HFFc6 (cell line): ENCODE measurements at regions not wholly inside any gene's neighbourhood (a gene's known extent, or its start where the extent isn't known, plus 50 kb on each side); places are given as distances from the start of the nearest gene placed in this dataset.

Source experiments
- DNase-seq: peaks from one replicate; pipeline ENCODE4 v3.0.0-alpha.2; 2018
- H3K27ac Mint-ChIP-seq: 2 replicates; pipeline ENCODE4 v1.8.0; 2020; ENCODE audit warnings: mild to moderate bottlenecking, mixed read lengths
- H3K27me3 Mint-ChIP-seq: 2 replicates; pipeline ENCODE4 v1.8.0; 2021; ENCODE audit warnings: mild to moderate bottlenecking, moderate library complexity, mixed read lengths; ENCODE audit not compliant: insufficient read depth
- H3K36me3 Mint-ChIP-seq: 2 replicates; pipeline ENCODE4 v1.8.0; 2021; ENCODE audit warnings: low read depth, mixed read lengths
- H3K4me1 Mint-ChIP-seq: 2 replicates; pipeline ENCODE4 v1.8.0; 2020; ENCODE audit warnings: low read depth, mixed read lengths
- H3K4me3 Mint-ChIP-seq: 2 replicates; pipeline ENCODE4 v1.8.0; 2020; ENCODE audit warnings: mild to moderate bottlenecking, moderate library complexity, mixed read lengths
- H3K9me3 Mint-ChIP-seq: 2 replicates; pipeline ENCODE4 v1.8.0; 2020; ENCODE audit warnings: mild to moderate bottlenecking, mixed read lengths
- TF ChIP-seq, protein P1 (sequence below): fragments of 200-600 bp; sonication (generic); IDR thresholded peaks from 2 replicates; pipeline ENCODE4 v1.5.0; 2021; ENCODE audit warnings: antibody characterized with exemption, mild to moderate bottlenecking

DNA sequence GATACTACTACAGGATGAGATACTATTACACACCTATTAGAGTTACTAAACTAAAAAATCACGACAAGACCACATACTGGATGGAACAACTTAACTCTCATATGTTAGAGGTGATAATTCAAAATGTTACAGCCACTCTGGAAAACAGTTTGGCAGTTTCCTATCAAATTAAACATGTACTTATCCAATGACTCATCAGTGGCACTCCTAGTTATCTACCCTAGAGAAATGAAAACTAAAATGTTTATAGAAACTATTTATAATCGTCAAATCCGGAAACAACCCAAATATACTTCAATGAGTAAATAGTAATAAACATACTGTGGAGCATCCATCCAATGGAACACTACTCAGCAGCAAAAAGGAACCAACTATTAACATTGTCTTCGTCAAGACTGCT, 137.0 kb upstream of the RBBP8 start:
- DNase-seq, result no peak
- no peak overlapping the region for H3K27ac Mint-ChIP-seq

DNA sequence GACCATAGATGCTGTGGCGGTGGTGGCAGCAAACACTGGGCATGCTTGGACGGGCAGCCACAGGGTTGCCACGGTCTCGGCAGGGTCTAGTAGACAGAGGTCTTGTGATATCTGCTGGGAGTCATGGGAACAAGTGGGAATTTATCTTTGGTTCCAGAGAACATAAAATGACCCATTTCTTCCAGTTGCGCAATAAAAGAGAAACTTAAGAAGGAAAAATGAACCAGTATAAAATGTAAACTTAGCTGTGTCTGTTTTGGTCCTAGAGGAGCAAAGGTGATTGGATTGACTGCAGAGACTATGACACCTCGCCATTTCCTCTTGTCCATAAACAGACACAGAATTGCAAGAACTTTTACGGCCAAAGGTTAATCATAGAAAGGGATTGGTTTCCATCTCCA, 132.6 kb upstream of the RBBP8 start:
- no peak for DNase-seq
- peaks cover 13% of the 10 kb centered on the region for H3K4me1 Mint-ChIP-seq
- H3K27me3 Mint-ChIP-seq, result peaks cover 17% of the 10 kb centered on the region
- TF ChIP-seq, protein P1, sequence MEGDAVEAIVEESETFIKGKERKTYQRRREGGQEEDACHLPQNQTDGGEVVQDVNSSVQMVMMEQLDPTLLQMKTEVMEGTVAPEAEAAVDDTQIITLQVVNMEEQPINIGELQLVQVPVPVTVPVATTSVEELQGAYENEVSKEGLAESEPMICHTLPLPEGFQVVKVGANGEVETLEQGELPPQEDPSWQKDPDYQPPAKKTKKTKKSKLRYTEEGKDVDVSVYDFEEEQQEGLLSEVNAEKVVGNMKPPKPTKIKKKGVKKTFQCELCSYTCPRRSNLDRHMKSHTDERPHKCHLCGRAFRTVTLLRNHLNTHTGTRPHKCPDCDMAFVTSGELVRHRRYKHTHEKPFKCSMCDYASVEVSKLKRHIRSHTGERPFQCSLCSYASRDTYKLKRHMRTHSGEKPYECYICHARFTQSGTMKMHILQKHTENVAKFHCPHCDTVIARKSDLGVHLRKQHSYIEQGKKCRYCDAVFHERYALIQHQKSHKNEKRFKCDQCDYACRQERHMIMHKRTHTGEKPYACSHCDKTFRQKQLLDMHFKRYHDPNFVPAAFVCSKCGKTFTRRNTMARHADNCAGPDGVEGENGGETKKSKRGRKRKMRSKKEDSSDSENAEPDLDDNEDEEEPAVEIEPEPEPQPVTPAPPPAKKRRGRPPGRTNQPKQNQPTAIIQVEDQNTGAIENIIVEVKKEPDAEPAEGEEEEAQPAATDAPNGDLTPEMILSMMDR, result no peak
- no peaks in the 10 kb centered on the region for H3K9me3 Mint-ChIP-seq
- no peak overlapping the region for H3K4me3 Mint-ChIP-seq
- H3K36me3 Mint-ChIP-seq, result no peaks in the 10 kb centered on the region
- no peak overlapping the region for H3K27ac Mint-ChIP-seq

More for the DNA sequence above, 137.0 kb upstream of the RBBP8 start:
- TF ChIP-seq, protein P1, result no peak
- H3K27me3 Mint-ChIP-seq, result peaks cover 23% of the 10 kb centered on the region
- H3K4me3 Mint-ChIP-seq, result no peak overlapping the region
- peaks cover 13% of the 10 kb centered on the region for H3K4me1 Mint-ChIP-seq
- H3K36me3 Mint-ChIP-seq, result no peaks in the 10 kb centered on the region
- H3K9me3 Mint-ChIP-seq, result no peaks in the 10 kb centered on the region

DNA sequence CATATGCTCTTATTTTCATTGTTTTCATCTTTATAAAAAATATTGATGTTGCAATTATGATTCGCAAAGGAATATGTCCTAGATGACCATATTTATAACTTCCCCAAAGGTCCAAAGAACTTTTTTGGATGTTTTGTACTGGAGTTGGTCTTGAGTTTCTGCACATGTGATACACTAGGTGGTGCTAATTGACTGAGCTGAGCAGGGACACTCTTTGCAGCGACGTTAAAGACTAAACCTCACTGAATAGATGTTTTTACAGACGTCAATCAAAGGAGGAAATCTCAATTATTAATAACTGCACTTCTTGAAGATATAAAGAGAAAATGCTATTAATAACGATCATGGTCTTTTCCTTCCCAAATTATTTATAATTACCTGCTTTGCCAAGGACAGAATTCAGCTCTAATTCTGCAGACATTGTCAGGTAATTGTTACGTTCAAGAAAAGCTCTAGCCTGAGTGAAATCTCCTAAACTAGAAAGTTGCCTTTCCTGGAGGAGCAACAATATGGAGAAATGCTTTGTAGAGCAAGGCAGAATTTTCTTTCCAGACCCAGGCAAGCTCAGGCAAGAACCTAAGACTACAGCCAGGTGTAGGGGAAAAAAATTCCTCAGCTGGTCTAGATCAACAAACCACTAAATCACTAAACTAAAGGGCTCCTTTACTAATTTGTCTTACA, 119.3 kb upstream of the RBBP8 start:
- DNase-seq, result peak; percentile 39
- Mint-ChIP-seq H3K4me1 (peaks cover 5% of the 10 kb centered on the region; the same call in 1 of the 2 replicates), H3K27ac (no peak overlapping the region), H3K4me3 (no peak overlapping the region), H3K36me3 (no peaks in the 10 kb centered on the region), H3K27me3 (peaks cover 21% of the 10 kb centered on the region), H3K9me3 (no peaks in the 10 kb centered on the region)
- TF ChIP-seq, protein P1, result peak; percentile 81

DNA sequence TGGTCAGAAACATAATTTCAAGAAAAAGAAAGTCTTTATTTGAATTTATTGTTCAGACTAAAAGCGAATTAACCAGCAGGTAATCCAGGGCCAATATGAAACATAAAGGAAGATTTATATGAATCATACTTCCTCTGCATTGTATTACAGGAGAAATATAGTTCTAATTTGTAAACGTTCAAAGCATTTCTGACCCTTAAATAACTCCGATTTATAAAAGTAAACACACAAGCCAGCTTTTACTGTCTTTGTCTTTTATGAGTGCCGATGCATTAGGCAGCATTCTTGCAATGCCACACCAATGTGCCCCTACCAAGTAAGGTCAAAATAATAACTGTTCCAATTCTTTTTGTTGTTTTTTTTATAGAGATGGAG, 118.8 kb upstream of the RBBP8 start:
- Mint-ChIP-seq H3K9me3 (no peaks in the 10 kb centered on the region), H3K4me1 (peaks cover 5% of the 10 kb centered on the region; the same call in 1 of the 2 replicates), H3K36me3 (no peaks in the 10 kb centered on the region), H3K27ac (no peak overlapping the region), H3K27me3 (peaks cover 21% of the 10 kb centered on the region), H3K4me3 (no peak overlapping the region)
- DNase-seq, result no peak
- TF ChIP-seq, protein P1, result no peak

DNA sequence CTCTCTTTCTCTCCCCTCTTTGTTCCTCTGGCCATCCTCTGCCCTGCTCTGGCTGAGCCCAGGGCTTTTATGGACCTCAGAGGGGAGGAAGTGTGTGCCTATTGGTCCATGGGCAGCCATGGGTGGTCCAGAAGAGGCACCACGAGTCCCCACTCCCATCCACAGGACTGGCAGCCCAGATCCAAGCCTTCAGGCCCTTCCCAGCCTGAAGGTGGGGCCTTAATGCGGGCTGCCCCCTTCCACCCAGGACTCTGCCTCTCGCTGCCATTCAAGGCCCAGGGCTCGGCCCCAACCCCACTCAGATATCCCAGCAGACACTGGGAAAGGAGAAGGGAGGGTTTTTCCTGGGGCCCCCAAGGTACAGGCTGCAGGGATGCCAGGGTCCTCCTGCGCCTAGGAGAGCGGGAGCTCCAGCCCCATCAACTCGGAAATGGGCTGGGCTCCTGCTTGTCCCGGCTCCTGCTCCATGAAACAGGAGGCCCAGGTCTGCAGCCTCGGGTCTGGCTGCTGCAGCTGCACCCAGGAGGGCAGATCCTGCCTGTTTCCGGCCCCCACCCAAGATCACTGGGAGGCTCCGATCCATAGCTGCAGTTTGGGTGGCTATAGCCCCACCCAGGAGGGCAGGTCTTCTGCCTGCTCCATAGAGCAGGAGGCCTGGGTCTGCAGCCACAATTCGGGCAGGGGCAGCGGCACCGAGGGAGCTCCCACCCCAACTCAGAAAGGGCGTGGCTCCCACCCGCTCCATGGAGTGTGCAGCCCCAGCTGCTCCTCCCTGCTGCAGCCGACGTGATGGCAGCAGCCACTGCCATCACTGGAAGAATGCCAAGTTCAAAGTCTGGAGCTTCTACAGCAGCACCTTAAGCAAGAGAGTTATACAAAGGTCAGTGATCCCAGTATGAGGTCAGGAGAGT, 116.6 kb upstream of the RBBP8 start:
- no peaks in the 10 kb centered on the region for H3K36me3 Mint-ChIP-seq
- H3K9me3 Mint-ChIP-seq, result no peaks in the 10 kb centered on the region
- no peak overlapping the region for H3K4me3 Mint-ChIP-seq

More for the DNA sequence above, 116.6 kb upstream of the RBBP8 start:
- Mint-ChIP-seq H3K27me3 (peaks cover 19% of the 10 kb centered on the region), H3K4me1 (peaks cover 5% of the 10 kb centered on the region; the same call in 1 of the 2 replicates), H3K27ac (no peak overlapping the region)
- DNase-seq, result no peak
- TF ChIP-seq, protein P1, result no peak
